ENCODE measurements at regions not wholly inside any gene's neighbourhood (a gene's known extent, or its start where the extent isn't known, plus 50 kb on each side); places are given as distances from the start of the nearest gene placed in this dataset.

GRCh38 chr7:123341102-123341501, 141.3 kb upstream of the SLC13A1 start:
- TF ChIP-seq POLR2A (IDR thresholded peaks at IDR 0.05; ENCODE audit: low read depth, low read length) (no peak), MXI1 (IDR thresholded peaks at IDR 0.05; ENCODE audit: borderline replicate concordance, low read depth, low read length) (no peak), CTCF (conservative IDR thresholded peaks at IDR 0.05; ENCODE audit: low read depth, low read length) (no peak), ELK1 (IDR thresholded peaks at IDR 0.05; ENCODE audit: borderline replicate concordance, low read depth, low read length) (no peak), FOS (IDR thresholded peaks at IDR 0.05; ENCODE audit: low read depth, low read length) (no peak), USF2 (IDR thresholded peaks at IDR 0.05; ENCODE audit: low read depth, low read length) (no peak), RAD21 (IDR thresholded peaks at IDR 0.05; ENCODE audit: low read length) (no peak), SMC3 (IDR thresholded peaks at IDR 0.05; ENCODE audit: low read depth, low read length) (no peak)
